Glutamatergic neuron (in vitro differentiated cells): ENCODE measurements at regions not wholly inside any gene's neighbourhood (a gene's known extent, or its start where the extent isn't known, plus 50 kb on each side); places are given as distances from the start of the nearest gene placed in this dataset.
"Not testable (repeated sequence)": the region's sequence is repeated elsewhere in the genome, so short reads cannot be mapped to it uniquely, and the experiment has no call there.

Experiments used
- DNase-seq: peaks from one replicate; pipeline ENCODE4 v3.0.0; 2022
- H3K27ac Mint-ChIP-seq: one replicate; pipeline ENCODE4 v1.8.0; 2020; ENCODE audit warnings: mild to moderate bottlenecking, mixed read lengths, inconsistent platforms; ENCODE audit not compliant: unreplicated experiment
- H3K27me3 Mint-ChIP-seq: one replicate; pipeline ENCODE4 v1.8.0; 2020; ENCODE audit warnings: mild to moderate bottlenecking, moderate library complexity, mixed read lengths, inconsistent platforms; ENCODE audit not compliant: unreplicated experiment
- H3K36me3 Mint-ChIP-seq: one replicate; pipeline ENCODE4 v1.8.0; 2020; ENCODE audit warnings: mild to moderate bottlenecking, mixed read lengths, inconsistent platforms; ENCODE audit not compliant: unreplicated experiment
- H3K4me1 Mint-ChIP-seq: one replicate; pipeline ENCODE4 v1.8.0; 2020; ENCODE audit warnings: mild to moderate bottlenecking, low read depth, mixed read lengths, inconsistent platforms; ENCODE audit not compliant: unreplicated experiment
- H3K4me3 Mint-ChIP-seq: one replicate; pipeline ENCODE4 v1.8.0; 2020; ENCODE audit warnings: mild to moderate bottlenecking, mixed read lengths, inconsistent platforms; ENCODE audit not compliant: unreplicated experiment
- H3K9me3 Mint-ChIP-seq: one replicate; pipeline ENCODE4 v1.8.0; 2020; ENCODE audit warnings: mild to moderate bottlenecking, moderate library complexity, mixed read lengths, inconsistent platforms; ENCODE audit not compliant: unreplicated experiment
- CTCF ChIP-seq: fragments of 200-600 bp; sonication (generic); IDR thresholded peaks from one replicate; pipeline ENCODE4 v1.5.0; 2021; ENCODE audit not compliant: partially characterized antibody, unreplicated experiment

DNA sequence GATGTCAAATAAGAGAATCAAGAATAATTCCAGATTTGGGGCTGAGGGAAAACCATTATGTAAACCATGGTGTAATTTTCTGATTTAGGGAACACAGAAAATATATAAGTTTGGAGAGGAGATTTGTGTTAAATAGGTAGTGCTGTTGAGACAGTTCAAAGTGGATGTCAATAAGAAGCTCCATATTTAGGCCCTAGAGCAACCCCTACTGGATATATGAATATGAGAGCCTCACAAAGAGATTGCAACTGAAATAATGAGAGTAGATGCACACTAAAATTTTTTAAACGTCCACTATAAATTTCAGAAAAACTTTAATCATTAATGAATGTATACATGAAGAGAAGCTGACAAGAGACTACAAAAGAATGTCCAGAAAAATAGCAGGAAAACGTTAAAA is 1447.8 kb upstream of the PRMT6 start:
- Mint-ChIP-seq H3K9me3 (no peaks in the 10 kb centered on the region), H3K27me3 (no peaks in the 10 kb centered on the region), H3K36me3 (no peaks in the 10 kb centered on the region), H3K4me3 (no peak overlapping the region), H3K4me1 (no peaks in the 10 kb centered on the region), H3K27ac (no peak overlapping the region)
- no peak for DNase-seq
- no peak for TF ChIP-seq CTCF

GRCh38 chr1:105626276-105626987 is 1430.0 kb upstream of the PRMT6 start:
- no peak for DNase-seq
- Mint-ChIP-seq H3K9me3 (peaks cover 2% of the 10 kb centered on the region), H3K4me3 (no peak overlapping the region), H3K4me1 (no peaks in the 10 kb centered on the region), H3K36me3 (no peaks in the 10 kb centered on the region), H3K27me3 (no peaks in the 10 kb centered on the region), H3K27ac (no peak overlapping the region)
- no peak for TF ChIP-seq CTCF

GRCh38 chr1:105631153-105631744 is 1425.2 kb upstream of the PRMT6 start:
- DNase-seq, H3K27ac Mint-ChIP-seq, H3K4me1 Mint-ChIP-seq, H3K36me3 Mint-ChIP-seq, H3K4me3 Mint-ChIP-seq, H3K27me3 Mint-ChIP-seq, H3K9me3 Mint-ChIP-seq: not testable (repeated sequence)

- H3K27ac Mint-ChIP-seq = no peak overlapping the region
- DNase-seq = no peak
- no peaks in the 10 kb centered on the region for H3K27me3 Mint-ChIP-seq
- H3K4me1 Mint-ChIP-seq = no peaks in the 10 kb centered on the region
- no peak for TF ChIP-seq CTCF
- peaks cover 2% of the 10 kb centered on the region for H3K9me3 Mint-ChIP-seq
- H3K4me3 Mint-ChIP-seq = no peak overlapping the region
- H3K36me3 Mint-ChIP-seq = no peaks in the 10 kb centered on the region
These were observed 1423.9 kb upstream of the PRMT6 start for GRCh38 chr1:105632342-105633196.

DNA sequence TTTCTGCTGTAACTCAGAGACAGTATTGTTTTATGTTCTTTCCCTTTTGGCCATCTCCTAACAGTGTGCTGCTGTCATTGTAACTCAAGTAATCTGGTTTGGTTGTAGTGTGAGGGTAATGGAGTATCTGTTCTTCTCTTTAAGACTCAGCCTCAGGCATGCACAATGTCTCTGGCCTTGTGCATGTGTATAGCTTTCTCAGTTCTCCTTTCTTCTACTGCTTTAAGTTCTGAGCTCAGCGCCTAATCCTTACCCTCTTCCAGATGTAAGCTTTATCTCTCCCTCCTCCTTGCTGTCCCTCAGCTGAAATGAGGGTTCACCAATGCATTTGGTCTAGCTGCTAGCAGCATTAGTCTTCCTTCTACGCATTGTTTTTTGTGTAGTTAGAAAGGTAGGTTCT is 1420.4 kb upstream of the PRMT6 start:
- Mint-ChIP-seq H3K4me3 (no peak overlapping the region), H3K36me3 (no peaks in the 10 kb centered on the region), H3K27me3 (no peaks in the 10 kb centered on the region), H3K27ac (no peak overlapping the region), H3K9me3 (no peaks in the 10 kb centered on the region), H3K4me1 (no peaks in the 10 kb centered on the region)
- DNase-seq = no peak
- no peak for TF ChIP-seq CTCF
